ENCODE measurements at regions not wholly inside any gene's neighbourhood (a gene's known extent, or its start where the extent isn't known, plus 50 kb on each side); places are given as distances from the start of the nearest gene placed in this dataset.

DNA sequence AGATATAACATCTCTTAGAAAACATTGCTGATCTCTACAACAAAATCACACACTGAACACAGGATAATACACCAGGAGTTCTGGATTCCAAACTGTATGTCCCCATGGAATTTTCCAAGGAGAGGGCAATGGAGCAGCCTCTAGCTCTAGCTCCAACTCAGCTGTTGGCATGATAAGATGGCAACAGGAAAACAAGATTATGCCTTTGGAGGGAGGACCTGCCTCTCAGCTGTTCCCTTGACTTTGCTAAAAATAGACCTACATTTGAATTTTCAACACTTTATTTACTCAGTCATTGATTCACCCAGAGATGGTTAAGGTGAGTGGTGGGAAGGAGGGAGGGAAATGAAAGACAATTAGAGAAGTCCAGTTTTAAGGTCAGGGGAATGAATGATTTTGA is 246.7 kb downstream of the ALDH8A1 start:
- intact Hi-C loops (cut with DNase I; ENCODE audit: low total_unique reads) = no loop called here
- TF ChIP-seq POLR2A (IDR thresholded peaks at IDR 0.05) = no peak
- TF ChIP-seq, protein P1, sequence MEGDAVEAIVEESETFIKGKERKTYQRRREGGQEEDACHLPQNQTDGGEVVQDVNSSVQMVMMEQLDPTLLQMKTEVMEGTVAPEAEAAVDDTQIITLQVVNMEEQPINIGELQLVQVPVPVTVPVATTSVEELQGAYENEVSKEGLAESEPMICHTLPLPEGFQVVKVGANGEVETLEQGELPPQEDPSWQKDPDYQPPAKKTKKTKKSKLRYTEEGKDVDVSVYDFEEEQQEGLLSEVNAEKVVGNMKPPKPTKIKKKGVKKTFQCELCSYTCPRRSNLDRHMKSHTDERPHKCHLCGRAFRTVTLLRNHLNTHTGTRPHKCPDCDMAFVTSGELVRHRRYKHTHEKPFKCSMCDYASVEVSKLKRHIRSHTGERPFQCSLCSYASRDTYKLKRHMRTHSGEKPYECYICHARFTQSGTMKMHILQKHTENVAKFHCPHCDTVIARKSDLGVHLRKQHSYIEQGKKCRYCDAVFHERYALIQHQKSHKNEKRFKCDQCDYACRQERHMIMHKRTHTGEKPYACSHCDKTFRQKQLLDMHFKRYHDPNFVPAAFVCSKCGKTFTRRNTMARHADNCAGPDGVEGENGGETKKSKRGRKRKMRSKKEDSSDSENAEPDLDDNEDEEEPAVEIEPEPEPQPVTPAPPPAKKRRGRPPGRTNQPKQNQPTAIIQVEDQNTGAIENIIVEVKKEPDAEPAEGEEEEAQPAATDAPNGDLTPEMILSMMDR (IDR thresholded peaks at IDR 0.05) = no peak
- H3K27me3 ChIP-seq = no peaks in the 10 kb centered on the region

DNA sequence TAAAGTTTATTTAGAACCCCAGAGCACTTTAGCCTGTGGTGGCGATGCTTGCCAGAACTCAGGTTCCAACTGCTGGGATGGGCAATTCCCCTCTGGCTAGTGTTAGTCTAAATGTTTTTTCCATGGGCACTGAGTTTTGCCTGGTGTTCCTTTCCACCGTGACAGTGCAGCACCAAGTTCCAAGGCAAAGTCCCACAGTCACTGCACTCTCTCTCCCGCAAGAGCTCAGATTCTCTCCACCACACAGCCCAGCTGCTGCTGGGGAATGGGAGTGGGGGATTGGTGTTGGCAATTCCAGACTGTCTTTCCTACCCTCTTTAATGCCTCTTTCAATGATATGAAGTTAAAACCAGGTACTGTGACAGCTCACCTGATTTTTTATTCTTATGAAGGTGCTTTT is 247.6 kb downstream of the ALDH8A1 start:
- no peak for TF ChIP-seq POLR2A (IDR thresholded peaks at IDR 0.05)
- TF ChIP-seq, protein P1 (IDR thresholded peaks at IDR 0.05) = no peak
- Histone ChIP-seq H3K4me3 (no peak overlapping the region), H3K4me1 (peaks cover 5% of the 10 kb centered on the region), H3K9me3 (no peaks in the 10 kb centered on the region), H3K36me3 (ENCODE audit: low read depth, missing control alignments) (no peaks in the 10 kb centered on the region), H3K27ac (no peak overlapping the region), H3K27me3 (no peaks in the 10 kb centered on the region)
- DNase-seq = no peak
- WGBS, 2 donors = 81 to 93% methylated on average over 3 of the region's 3 CpGs
- intact Hi-C loops (cut with DNase I; ENCODE audit: low total_unique reads) = no loop called here

More for the DNA sequence above, 246.7 kb downstream of the ALDH8A1 start:
- Histone ChIP-seq H3K36me3 (ENCODE audit: low read depth, missing control alignments) (no peaks in the 10 kb centered on the region), H3K4me3 (no peak overlapping the region), H3K27ac (no peak overlapping the region), H3K9me3 (no peaks in the 10 kb centered on the region), H3K4me1 (peaks cover 5% of the 10 kb centered on the region)
- no peak for DNase-seq

DNA sequence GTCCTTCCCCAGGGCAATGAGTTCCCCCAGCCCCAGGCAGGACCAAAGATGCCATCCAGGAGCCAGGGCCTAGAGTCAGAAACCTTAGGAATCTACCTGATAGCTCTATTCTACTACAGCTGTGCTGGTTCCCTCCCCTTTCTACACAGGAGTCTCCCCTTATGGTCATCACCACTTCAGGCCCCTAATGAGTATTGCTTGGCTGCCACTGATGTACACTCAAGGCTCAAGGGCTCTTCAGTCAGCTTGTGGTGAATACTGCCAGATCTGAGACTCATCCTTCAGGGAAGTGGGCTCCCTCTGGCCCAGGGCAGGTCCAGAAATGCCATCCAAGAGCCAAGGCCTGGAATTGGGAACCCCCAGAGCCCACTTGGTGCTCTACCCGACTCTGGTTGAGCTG is 248.6 kb downstream of the ALDH8A1 start:
- no peaks in the 10 kb centered on the region for H3K9me3 ChIP-seq
- H3K27ac ChIP-seq = no peak overlapping the region
- H3K4me1 ChIP-seq = no peaks in the 10 kb centered on the region
- H3K36me3 ChIP-seq (ENCODE audit: low read depth, missing control alignments) = no peaks in the 10 kb centered on the region
- 100% methylated on average over 1 of the region's 1 CpG for WGBS, 2 donors
- intact Hi-C loops (cut with DNase I; ENCODE audit: low total_unique reads) = no loop called here
- H3K27me3 ChIP-seq = no peaks in the 10 kb centered on the region
- no peak overlapping the region for H3K4me3 ChIP-seq
- TF ChIP-seq POLR2A (IDR thresholded peaks at IDR 0.05) = no peak
- TF ChIP-seq, protein P1 (IDR thresholded peaks at IDR 0.05) = no peak
- DNase-seq = no peak

DNA sequence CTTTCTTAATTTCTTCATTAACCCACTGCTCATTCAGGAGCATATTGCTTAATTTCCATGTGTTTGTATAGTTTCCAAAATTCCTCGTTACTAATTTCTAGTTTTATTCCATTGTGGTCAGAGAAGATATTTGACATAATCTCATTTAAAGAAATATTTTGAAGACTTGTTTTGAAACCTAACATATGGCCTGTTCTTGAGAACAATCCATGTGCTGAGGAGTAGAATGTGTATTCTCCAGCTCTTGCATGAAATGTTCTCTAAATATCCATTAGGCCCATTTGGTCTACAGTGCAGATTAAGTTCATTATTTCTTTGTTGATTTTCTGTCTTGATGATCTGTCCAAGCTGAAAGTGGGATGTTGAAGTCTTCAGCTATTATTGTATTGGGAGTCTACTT is 251.7 kb downstream of the ALDH8A1 start:
- intact Hi-C loops (cut with DNase I; ENCODE audit: low total_unique reads) = no loop called here
- no peaks in the 10 kb centered on the region for H3K27me3 ChIP-seq
- no peak overlapping the region for H3K4me3 ChIP-seq
- no peak for DNase-seq
- H3K27ac ChIP-seq = no peak overlapping the region
- 85 to 92% methylated on average over 1 of the region's 1 CpG for WGBS, 2 donors
- no peaks in the 10 kb centered on the region for H3K36me3 ChIP-seq (ENCODE audit: low read depth, missing control alignments)
- no peaks in the 10 kb centered on the region for H3K9me3 ChIP-seq
- TF ChIP-seq, protein P1 (IDR thresholded peaks at IDR 0.05) = no peak
- TF ChIP-seq POLR2A (IDR thresholded peaks at IDR 0.05) = no peak
- H3K4me1 ChIP-seq = no peaks in the 10 kb centered on the region

DNA sequence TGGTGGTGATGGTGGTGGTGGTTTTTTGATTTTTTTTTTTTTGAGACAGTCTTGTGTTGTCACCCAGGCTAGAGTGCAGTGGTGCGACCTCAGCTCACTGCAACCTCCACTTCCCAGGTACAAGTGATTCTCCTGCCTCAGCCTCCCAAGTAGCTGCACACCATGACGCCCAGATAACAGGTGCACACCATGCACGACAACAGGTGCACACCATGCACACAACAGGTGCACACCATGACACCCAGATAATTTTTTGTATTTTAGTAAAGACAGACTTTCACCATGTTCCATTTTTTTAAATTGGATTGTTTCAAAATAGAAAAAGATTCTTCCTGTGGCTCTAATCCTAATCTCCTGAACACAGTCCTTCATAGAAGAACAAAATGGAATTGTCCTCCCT is 257.9 kb downstream of the ALDH8A1 start:
- H3K36me3 ChIP-seq (ENCODE audit: low read depth, missing control alignments) = no peaks in the 10 kb centered on the region
- H3K9me3 ChIP-seq = no peaks in the 10 kb centered on the region
- 92 to 96% methylated on average over 3 of the region's 3 CpGs for WGBS, 2 donors
- intact Hi-C loops (cut with DNase I; ENCODE audit: low total_unique reads) = no loop called here
- no peak for DNase-seq
- peaks cover 7% of the 10 kb centered on the region for H3K4me1 ChIP-seq
- no peak for TF ChIP-seq POLR2A (IDR thresholded peaks at IDR 0.05)
- H3K27me3 ChIP-seq = no peaks in the 10 kb centered on the region
- H3K27ac ChIP-seq = no peak overlapping the region
- H3K4me3 ChIP-seq = no peak overlapping the region
